ENCODE measurements at regions not wholly inside any gene's neighbourhood (a gene's known extent, or its start where the extent isn't known, plus 50 kb on each side); places are given as distances from the start of the nearest gene placed in this dataset.
"Not testable (repeated sequence)": the region's sequence is repeated elsewhere in the genome, so short reads cannot be mapped to it uniquely, and the experiment has no call there.

- Histone ChIP-seq H3K36me3 (ENCODE audit: control insufficient read depth, insufficient read depth, low read length) (no peaks in the 10 kb centered on the region), H3K27me3 (ENCODE audit: control insufficient read depth, insufficient read depth, low read length) (no peaks in the 10 kb centered on the region), H3K4me3 (ENCODE audit: low read depth, low read length) (no peak overlapping the region)
- FAIRE-seq = no peak
- no peak for DNase-seq (ENCODE audit: low read depth)
- no peak for TF ChIP-seq CTCF (IDR thresholded peaks at IDR 0.05; ENCODE audit: insufficient read depth, low read length, severe bottlenecking)
These were observed 271.2 kb downstream of the EN1 start for GRCh38 chr2:118576109-118576855.

DNA sequence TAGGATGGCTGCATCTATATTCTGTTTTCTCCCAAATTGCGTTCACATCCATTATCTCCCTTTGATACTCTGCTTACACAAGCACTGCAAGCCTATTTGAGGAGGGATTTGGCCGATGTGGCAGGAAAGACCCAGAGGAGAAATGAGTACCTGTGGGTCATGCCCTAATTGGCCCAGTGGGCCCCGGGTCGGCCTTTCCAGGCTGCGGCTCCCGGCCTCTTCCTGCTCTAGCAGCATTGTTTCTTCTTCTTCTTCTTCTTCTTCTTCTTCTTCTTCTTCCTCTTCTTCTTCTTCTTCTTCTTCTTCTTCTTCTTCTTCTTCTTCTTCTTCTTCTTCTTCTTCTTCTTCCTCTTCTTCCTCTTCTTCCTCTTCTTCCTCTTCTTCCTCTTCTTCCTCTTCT lies 275.1 kb downstream of the EN1 start:
- H3K36me3 ChIP-seq (ENCODE audit: control insufficient read depth, insufficient read depth, low read length); DNase-seq (ENCODE audit: low read depth); FAIRE-seq; H3K27me3 ChIP-seq (ENCODE audit: control insufficient read depth, insufficient read depth, low read length); H3K4me3 ChIP-seq (ENCODE audit: low read depth, low read length): not testable (repeated sequence)

- no peak for TF ChIP-seq CTCF (IDR thresholded peaks at IDR 0.05; ENCODE audit: insufficient read depth, low read length, severe bottlenecking)
- Histone ChIP-seq H3K36me3 (ENCODE audit: control insufficient read depth, insufficient read depth, low read length) (no peaks in the 10 kb centered on the region), H3K27me3 (ENCODE audit: control insufficient read depth, insufficient read depth, low read length) (no peaks in the 10 kb centered on the region), H3K4me3 (ENCODE audit: low read depth, low read length) (no peak overlapping the region)
- DNase-seq (ENCODE audit: low read depth) (no peak), FAIRE-seq (no peak)
These were observed 277.4 kb downstream of the EN1 start for GRCh38 chr2:118569876-118570535.

DNA sequence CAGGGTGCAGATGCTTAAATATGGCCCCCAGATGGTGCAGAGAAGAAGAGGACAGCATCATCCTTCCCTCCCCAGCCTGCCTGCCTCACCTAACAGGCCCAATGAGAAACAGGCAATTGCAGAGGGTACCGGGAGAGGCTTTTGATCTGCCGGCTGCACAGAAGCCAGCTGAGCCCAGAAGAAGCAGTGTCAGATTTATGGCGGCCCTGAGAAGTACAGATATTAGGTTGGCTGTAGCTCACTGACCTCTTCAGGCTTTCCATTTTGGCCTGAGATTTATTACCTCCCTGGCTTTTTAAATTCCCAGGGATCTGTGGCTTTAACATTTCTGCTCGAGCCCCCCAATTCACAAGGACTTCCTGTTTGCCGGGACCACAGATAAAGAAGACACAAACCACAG lies 278.7 kb downstream of the EN1 start:
- H3K27me3 ChIP-seq (ENCODE audit: control insufficient read depth, insufficient read depth, low read length) = peaks cover 2% of the 10 kb centered on the region
- TF ChIP-seq CTCF (IDR thresholded peaks at IDR 0.05; ENCODE audit: insufficient read depth, low read length, severe bottlenecking) = no peak
- DNase-seq (ENCODE audit: low read depth) = no peak
- no peak overlapping the region for H3K4me3 ChIP-seq (ENCODE audit: low read depth, low read length)
- no peaks in the 10 kb centered on the region for H3K36me3 ChIP-seq (ENCODE audit: control insufficient read depth, insufficient read depth, low read length)
- no peak for FAIRE-seq

GRCh38 chr2:118565786-118566540 lies 281.5 kb downstream of the EN1 start:
- no peak overlapping the region for H3K4me3 ChIP-seq (ENCODE audit: low read depth, low read length)
- H3K27me3 ChIP-seq (ENCODE audit: control insufficient read depth, insufficient read depth, low read length) = peaks cover 2% of the 10 kb centered on the region
- DNase-seq (ENCODE audit: low read depth) (no peak), FAIRE-seq (no peak)
- no peak for TF ChIP-seq CTCF (IDR thresholded peaks at IDR 0.05; ENCODE audit: insufficient read depth, low read length, severe bottlenecking)
- H3K36me3 ChIP-seq (ENCODE audit: control insufficient read depth, insufficient read depth, low read length) = no peaks in the 10 kb centered on the region

GRCh38 chr2:118565301-118565700 lies 282.1 kb downstream of the EN1 start:
- no peak for FAIRE-seq
- no peak for DNase-seq (ENCODE audit: low read depth)
- TF ChIP-seq CTCF (IDR thresholded peaks at IDR 0.05; ENCODE audit: insufficient read depth, low read length, severe bottlenecking) = no peak
- peaks cover 2% of the 10 kb centered on the region for H3K27me3 ChIP-seq (ENCODE audit: control insufficient read depth, insufficient read depth, low read length)
- H3K4me3 ChIP-seq (ENCODE audit: low read depth, low read length) = no peak overlapping the region
- no peaks in the 10 kb centered on the region for H3K36me3 ChIP-seq (ENCODE audit: control insufficient read depth, insufficient read depth, low read length)

Data from bronchial epithelial cell (primary cell).